ENCODE measurements at regions not wholly inside any gene's neighbourhood (a gene's known extent, or its start where the extent isn't known, plus 50 kb on each side); places are given as distances from the start of the nearest gene placed in this dataset.

DNA sequence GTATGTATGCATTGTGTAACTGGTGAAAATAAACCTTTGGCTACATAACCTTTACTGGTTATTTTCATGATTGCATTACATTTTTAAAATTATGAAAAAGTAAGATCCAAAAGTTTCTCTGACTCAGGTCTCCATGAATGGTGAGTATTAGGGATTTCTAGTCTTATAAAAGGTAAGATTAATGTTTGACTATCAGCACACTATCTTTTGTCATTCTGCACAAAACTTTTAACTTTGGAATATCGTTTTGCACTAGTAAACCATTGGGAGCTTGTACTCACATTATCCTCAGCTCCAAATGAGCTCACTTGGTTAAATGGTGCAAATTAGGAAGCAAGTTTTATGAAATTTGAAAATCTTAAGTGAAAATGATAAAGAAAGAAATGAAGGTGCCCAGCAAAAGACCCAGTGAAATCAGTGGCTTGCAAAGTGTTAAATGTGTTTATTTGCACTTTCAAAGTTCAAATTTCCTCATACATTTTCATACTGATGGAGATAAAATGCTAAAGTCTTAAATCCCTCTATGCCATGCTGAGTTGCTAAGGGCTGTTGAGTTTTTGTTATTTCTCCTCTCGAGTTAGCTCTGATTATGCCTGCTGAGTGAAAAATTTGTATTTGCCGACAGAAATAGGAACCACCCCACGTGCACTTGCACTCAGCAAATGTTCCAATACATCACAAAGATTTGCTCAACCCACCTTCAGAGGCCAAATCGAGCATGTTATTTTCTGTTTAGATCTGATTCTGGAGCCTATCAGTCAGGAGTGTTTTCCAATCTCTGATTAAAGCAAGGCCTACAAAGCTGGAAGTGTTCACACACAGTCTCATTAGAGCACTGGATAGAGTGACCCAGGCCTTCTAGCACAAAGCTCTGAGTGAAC is 885.7 kb downstream of the NR2F1-AS1 start:
- TF ChIP-seq EGR1 (IDR thresholded peaks at IDR 0.05) (no peak), ZBTB7A (IDR thresholded peaks at IDR 0.05; ENCODE audit: low read depth) (no peak), FOXM1 (IDR thresholded peaks at IDR 0.05; ENCODE audit: borderline replicate concordance, low read depth) (no peak), RAD21 (IDR thresholded peaks at IDR 0.05; ENCODE audit: low read depth) (no peak), CREB1 (IDR thresholded peaks at IDR 0.05; ENCODE audit: low read depth) (no peak), EP300 (IDR thresholded peaks at IDR 0.05; ENCODE audit: borderline replicate concordance) (no peak), CEBPB (IDR thresholded peaks at IDR 0.05) (no peak), TAF1 (IDR thresholded peaks at IDR 0.05; ENCODE audit: low read depth) (no peak)

- TF ChIP-seq TEAD4 (IDR thresholded peaks at IDR 0.05): no peak
- TF ChIP-seq FOXM1 (IDR thresholded peaks at IDR 0.05; ENCODE audit: borderline replicate concordance, low read depth): no peak
- TF ChIP-seq TAF1 (IDR thresholded peaks at IDR 0.05; ENCODE audit: low read depth): no peak
- TF ChIP-seq, protein P1, sequence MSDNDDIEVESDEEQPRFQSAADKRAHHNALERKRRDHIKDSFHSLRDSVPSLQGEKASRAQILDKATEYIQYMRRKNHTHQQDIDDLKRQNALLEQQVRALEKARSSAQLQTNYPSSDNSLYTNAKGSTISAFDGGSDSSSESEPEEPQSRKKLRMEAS (IDR thresholded peaks at IDR 0.05): no peak
- no peak for TF ChIP-seq CEBPB (IDR thresholded peaks at IDR 0.05)
- no peak for TF ChIP-seq YY1 (IDR thresholded peaks at IDR 0.05; ENCODE audit: low read depth)
- no peak for TF ChIP-seq NFIC (IDR thresholded peaks at IDR 0.05)
- TF ChIP-seq EGR1 (IDR thresholded peaks at IDR 0.05): no peak
- TF ChIP-seq USF1 (IDR thresholded peaks at IDR 0.05): no peak
- no peak for TF ChIP-seq CREB1 (IDR thresholded peaks at IDR 0.05; ENCODE audit: low read depth)
- TF ChIP-seq ZBTB7A (IDR thresholded peaks at IDR 0.05; ENCODE audit: low read depth): no peak
- no peak for TF ChIP-seq REST (IDR thresholded peaks at IDR 0.05; ENCODE audit: low read depth)
- TF ChIP-seq TCF12 (IDR thresholded peaks at IDR 0.05; ENCODE audit: low read depth): no peak
- TF ChIP-seq EP300 (IDR thresholded peaks at IDR 0.05; ENCODE audit: borderline replicate concordance): no peak
- TF ChIP-seq RAD21 (IDR thresholded peaks at IDR 0.05; ENCODE audit: low read depth): no peak
Measured at GRCh38 chr5:92694067-92694466, 887.0 kb downstream of the NR2F1-AS1 start.

GRCh38 chr5:92687821-92688722 is 892.9 kb downstream of the NR2F1-AS1 start:
- TF ChIP-seq NFIC (IDR thresholded peaks at IDR 0.05): no peak
- TF ChIP-seq ZBTB7A (IDR thresholded peaks at IDR 0.05; ENCODE audit: low read depth): no peak
- no peak for TF ChIP-seq CEBPB (IDR thresholded peaks at IDR 0.05)
- no peak for TF ChIP-seq FOXM1 (IDR thresholded peaks at IDR 0.05; ENCODE audit: borderline replicate concordance, low read depth)
- TF ChIP-seq REST (IDR thresholded peaks at IDR 0.05; ENCODE audit: low read depth): no peak
- no peak for TF ChIP-seq EGR1 (IDR thresholded peaks at IDR 0.05)
- no peak for TF ChIP-seq YY1 (IDR thresholded peaks at IDR 0.05; ENCODE audit: low read depth)
- TF ChIP-seq CREB1 (IDR thresholded peaks at IDR 0.05; ENCODE audit: low read depth): no peak
- TF ChIP-seq, protein P1 (IDR thresholded peaks at IDR 0.05): no peak
- TF ChIP-seq EP300 (IDR thresholded peaks at IDR 0.05; ENCODE audit: borderline replicate concordance): no peak
- no peak for TF ChIP-seq TCF12 (IDR thresholded peaks at IDR 0.05; ENCODE audit: low read depth)
- TF ChIP-seq USF1 (IDR thresholded peaks at IDR 0.05): no peak
- no peak for TF ChIP-seq RAD21 (IDR thresholded peaks at IDR 0.05; ENCODE audit: low read depth)
- TF ChIP-seq TAF1 (IDR thresholded peaks at IDR 0.05; ENCODE audit: low read depth): no peak
- TF ChIP-seq TEAD4 (IDR thresholded peaks at IDR 0.05): no peak

DNA sequence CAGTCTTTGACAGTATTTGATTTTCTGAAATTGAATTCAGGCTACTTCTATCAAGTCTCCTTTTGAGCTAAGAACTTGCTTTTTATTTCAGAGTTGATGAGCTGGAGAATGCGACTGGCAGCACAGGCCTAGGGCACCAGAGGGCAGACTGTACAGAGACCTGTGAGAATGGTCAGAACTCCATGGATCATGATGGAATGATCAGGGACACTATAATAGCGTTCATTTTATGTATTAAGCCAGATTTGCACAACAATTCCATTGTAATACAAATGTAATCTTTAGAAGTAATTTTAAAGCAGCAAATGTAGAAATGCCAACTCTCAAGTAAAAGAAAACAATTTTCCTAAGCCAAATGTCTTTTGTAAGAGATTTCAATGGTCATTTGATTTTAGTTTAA is 902.4 kb downstream of the NR2F1-AS1 start:
- TF ChIP-seq CEBPB (IDR thresholded peaks at IDR 0.05) (no peak), RAD21 (IDR thresholded peaks at IDR 0.05; ENCODE audit: low read depth) (peak; percentile 37)
